ENCODE measurements at regions not wholly inside any gene's neighbourhood (a gene's known extent, or its start where the extent isn't known, plus 50 kb on each side); places are given as distances from the start of the nearest gene placed in this dataset.

DNA sequence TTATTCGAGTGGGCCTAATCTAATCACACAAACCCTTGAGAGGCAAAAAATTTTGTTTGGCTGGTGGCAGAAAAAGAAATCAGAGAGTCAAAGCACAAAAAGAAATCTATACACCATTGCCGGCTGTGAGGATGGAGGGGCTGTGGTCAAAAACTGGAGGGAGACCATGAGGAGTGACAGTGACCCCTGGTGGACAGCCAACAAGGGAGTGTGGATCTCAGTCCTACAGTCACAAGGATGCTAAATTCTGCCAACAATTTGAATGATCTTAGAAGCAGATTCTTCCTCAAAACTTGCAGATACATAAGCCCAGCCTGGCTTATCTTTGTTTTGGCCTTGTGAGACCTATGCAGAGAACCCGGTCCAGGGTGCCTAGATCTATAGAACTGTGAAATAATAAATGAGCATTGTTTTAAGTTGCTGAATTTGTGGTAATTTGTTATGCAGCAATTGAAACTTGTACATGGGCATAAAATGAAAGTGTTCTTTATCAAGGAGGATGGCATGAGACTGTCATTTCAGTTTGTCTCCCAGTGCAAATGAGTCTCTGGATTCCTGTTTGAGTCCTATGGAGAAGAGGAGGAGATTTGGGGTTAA lies 103.0 kb upstream of the ARHGEF26 start:
- DNase-seq: no peak

DNA sequence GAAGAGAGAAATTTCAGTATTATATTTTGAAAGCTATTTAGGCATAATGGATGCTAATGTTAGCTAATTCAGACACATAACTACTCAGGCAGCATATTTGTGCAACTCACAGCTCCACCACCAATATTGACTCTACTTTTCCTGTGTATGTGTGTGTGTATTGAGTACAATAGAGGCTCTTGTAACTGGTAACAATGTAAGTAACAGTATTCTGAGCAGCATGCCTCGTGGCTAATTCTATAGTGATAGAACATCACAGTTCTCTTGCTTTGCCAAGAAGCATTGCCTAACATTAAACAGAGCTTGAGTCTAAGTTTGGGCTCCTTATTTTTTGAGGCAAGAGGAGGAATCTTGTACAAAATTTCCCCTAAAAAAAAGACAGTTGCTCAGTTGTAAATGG lies 98.6 kb upstream of the ARHGEF26 start:
- no peak for DNase-seq

DNA sequence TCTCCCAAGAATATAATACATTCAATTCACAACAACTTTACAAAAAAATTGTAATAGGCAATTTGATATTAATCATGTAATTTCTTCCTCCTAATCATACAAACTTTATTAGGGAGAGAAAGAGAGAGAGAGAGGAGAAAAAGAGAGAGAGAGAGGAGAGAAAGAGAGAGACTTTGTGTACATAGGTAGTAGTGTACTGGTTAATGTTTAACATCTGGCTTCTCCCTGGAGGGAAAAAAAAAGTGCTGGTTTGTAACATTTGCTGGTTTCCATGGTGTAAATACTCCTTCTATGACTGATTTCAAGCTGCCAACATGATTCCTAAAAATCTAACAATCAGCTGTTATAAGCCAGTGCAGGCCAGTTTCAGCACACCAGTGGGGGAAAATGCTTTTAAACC lies 98.0 kb upstream of the ARHGEF26 start:
- no peak for DNase-seq

GRCh38 chr3:154025007-154025406 lies 96.2 kb upstream of the ARHGEF26 start:
- no peak for DNase-seq

DNA sequence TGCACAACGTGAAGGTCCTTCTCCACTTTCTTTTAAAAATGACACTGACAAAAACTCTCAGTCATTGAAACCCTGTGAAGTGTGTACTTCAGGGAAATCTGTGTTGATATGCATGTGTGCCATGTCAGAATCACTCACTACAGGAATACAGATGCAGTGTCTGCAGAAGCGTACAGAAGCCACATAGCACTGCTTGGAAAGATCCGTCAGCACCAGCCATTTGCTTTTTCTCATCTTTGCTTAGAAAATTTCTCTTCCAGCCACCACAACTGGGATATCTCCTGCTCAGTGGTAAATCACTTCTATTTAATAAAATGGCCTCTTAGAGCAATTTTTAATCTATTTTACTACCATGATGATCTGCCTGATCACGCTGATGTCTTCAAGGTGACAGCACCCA lies 91.3 kb upstream of the ARHGEF26 start:
- no peak for DNase-seq

GRCh38 chr3:154034797-154035330 lies 86.3 kb upstream of the ARHGEF26 start:
- DNase-seq: no peak

DNA sequence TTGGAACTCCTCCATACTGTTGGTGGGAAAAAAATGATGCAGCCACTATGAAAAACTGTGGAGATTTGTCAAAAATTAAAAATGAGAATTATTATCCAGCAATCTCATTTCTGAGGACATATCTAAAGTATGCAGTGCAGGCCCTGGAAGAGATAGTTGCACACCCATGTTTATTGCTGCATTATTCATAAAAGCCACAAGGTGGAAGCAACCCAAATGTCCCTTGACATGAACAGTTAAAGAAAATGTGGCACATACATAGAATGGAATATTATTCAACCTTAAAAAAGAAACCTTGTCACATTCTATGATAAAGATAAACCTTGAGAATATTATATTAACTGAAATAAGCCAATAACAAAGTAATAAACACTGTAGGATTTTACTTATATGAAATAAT lies 80.9 kb upstream of the ARHGEF26 start:
- DNase-seq: no peak

DNA sequence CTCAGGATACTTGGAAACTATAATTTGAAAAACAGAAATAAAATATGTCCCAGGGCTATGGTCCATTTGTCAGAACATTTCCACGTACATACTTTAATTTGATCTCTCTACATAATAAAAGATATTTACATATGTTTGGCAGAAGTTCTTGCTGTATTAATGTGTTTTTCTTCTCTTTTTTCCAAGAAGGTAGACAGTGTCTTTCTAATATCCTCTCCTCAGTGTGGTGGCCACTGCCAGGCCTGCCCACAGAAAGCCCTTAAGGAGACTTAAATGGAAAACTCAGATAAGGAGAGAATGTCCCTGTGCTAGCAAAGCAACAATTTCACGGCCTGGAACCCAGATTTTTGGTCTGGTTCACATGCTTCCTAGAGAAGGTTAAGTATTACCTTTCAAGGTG lies 76.5 kb upstream of the ARHGEF26 start:
- DNase-seq: no peak

DNA sequence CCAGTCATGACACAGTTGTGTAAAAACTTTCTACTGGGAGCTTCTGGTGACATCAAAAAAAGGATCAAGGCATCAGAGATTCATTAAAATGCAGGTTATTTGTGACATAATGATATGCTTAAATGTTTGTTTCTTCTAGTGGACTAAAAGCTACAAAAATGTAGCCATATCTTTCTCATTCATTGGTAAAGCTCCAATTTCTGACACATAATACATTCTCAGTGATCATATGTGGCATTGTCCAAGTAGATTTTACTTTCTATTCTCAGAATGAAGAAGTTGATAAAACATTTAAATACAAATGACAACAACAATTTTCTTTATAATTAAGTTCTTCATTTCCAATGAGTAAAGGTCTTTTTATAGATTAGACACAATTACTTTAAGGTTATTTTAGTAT lies 71.0 kb upstream of the ARHGEF26 start:
- no peak for DNase-seq

DNA sequence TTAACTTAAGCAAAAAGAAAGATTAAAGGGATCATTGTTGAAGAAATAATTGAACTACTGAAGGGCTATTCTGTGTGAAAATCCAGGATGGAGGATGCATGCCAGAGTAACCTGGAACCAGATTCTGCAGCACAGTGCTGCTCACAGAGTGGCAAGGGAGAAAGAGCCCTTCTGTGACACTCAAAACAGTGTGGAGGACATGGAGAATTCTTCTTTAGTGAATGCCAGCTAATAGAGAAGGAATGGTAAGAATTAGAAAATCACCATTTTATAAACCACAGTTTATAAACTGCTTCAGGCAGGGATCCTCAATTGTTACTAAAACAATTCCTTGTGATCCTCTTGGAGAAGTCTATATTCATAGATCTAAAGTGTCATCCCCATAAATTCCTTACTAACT lies 70.4 kb upstream of the ARHGEF26 start:
- no peak for DNase-seq

- DNase-seq: no peak
Measured at GRCh38 chr3:154059833-154060232, 61.4 kb upstream of the ARHGEF26 start.

- DNase-seq: no peak
Measured at GRCh38 chr3:154060238-154061000, 60.8 kb upstream of the ARHGEF26 start.

DNA sequence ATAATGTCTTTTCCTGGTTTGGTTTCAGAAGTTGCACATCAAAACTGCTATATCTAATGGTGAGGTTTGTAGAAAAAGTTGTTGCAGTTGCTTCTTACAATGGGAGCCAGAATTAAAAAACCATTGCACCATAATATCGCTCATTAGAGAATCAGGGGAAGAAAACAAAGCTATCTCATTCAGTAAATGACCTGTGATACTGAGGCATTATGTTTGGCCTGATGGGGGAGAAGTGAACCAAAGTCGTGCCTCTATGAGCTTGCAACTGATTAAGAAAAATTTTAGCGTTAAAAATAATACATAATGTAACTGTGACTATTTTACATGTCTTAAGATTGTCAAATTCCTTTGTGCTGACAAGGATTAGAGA lies 60.2 kb upstream of the ARHGEF26 start:
- DNase-seq: no peak

- DNase-seq: no peak
Measured at GRCh38 chr3:154062513-154062912, 58.7 kb upstream of the ARHGEF26 start.

GRCh38 chr3:154071146-154071545 lies 50.0 kb upstream of the ARHGEF26 start:
- DNase-seq: no peak

Measured in activated CD4-positive, CD25-positive, alpha-beta regulatory T cell treated with anti-CD3 and anti-CD28 coated beads, Interleukin-2, amount 50 U/mL, for 72 hours (primary cell).